Uterus (tissue), 2 donors: ENCODE measurements at regions not wholly inside any gene's neighbourhood (a gene's known extent, or its start where the extent isn't known, plus 50 kb on each side); places are given as distances from the start of the nearest gene placed in this dataset.

Source experiments
- CTCF ChIP-seq, 4 experiments: fragments of 200-600 bp in 2 of 4; fragments of 450-650 bp in 2 of 4; sonication (generic) in 2 of 4; IDR thresholded peaks; one replicate each; pipeline ENCODE4 v1.5.1; 2016 to 2019; ENCODE audit warnings: antibody characterized with exemption in 4 of 4, mild to moderate bottlenecking in 2 of 4, moderate library complexity in 1 of 4
- POLR2A ChIP-seq, 2 donors: fragments of 450-650 bp; IDR thresholded peaks; one replicate each; pipeline ENCODE4 v1.6.1; 2016; ENCODE audit warnings: antibody characterized with exemption in 2 of 2, mild to moderate bottlenecking in 1 of 2, moderate library complexity in 1 of 2

- TF ChIP-seq POLR2A (IDR thresholded peaks at IDR 0.05) = no peak
- TF ChIP-seq CTCF (IDR thresholded peaks at IDR 0.05) = no peak
Measured at GRCh38 chr1:194717334-194717733, 1530.9 kb upstream of the B3GALT2 start.
